Chondrocyte (in vitro differentiated cells): ENCODE measurements at regions not wholly inside any gene's neighbourhood (a gene's known extent, or its start where the extent isn't known, plus 50 kb on each side); places are given as distances from the start of the nearest gene placed in this dataset.

Experiments
- DNase-seq: peaks from one replicate; pipeline ENCODE4 v3.0.0; 2021; ENCODE audit warnings: mixed read lengths, low spot score
- H3K27ac Mint-ChIP-seq: one replicate; pipeline ENCODE4 v1.8.0; 2021; ENCODE audit warnings: mild to moderate bottlenecking, moderate library complexity, mixed read lengths; ENCODE audit not compliant: unreplicated experiment
- H3K27me3 Mint-ChIP-seq: 2 replicates; pipeline ENCODE4 v1.8.0; 2021; ENCODE audit warnings: low read depth, mixed read lengths
- H3K36me3 Mint-ChIP-seq: 2 replicates; pipeline ENCODE4 v1.8.0; 2021; ENCODE audit warnings: low read depth, mixed read lengths
- H3K4me1 Mint-ChIP-seq: 2 replicates; pipeline ENCODE4 v1.8.0; 2021; ENCODE audit warnings: low read depth, mild to moderate bottlenecking, mixed read lengths
- H3K4me3 Mint-ChIP-seq: one replicate; pipeline ENCODE4 v1.8.0; 2021; ENCODE audit warnings: mild to moderate bottlenecking, moderate library complexity, mixed read lengths; ENCODE audit not compliant: unreplicated experiment
- H3K9me3 Mint-ChIP-seq: 2 replicates; pipeline ENCODE4 v1.8.0; 2021; ENCODE audit warnings: low read depth, mixed read lengths
- CTCF ChIP-seq: fragments of 200-600 bp; sonication (generic); IDR thresholded peaks from 2 replicates; pipeline ENCODE4 v1.5.0; 2021; ENCODE audit warnings: antibody characterized with exemption, mild to moderate bottlenecking, moderate library complexity

- H3K36me3 Mint-ChIP-seq = no peaks in the 10 kb centered on the region
- DNase-seq = no peak
- peaks cover 10% of the 10 kb centered on the region for H3K27me3 Mint-ChIP-seq
- H3K9me3 Mint-ChIP-seq = no peaks in the 10 kb centered on the region
- H3K4me3 Mint-ChIP-seq = no peak overlapping the region
- no peaks in the 10 kb centered on the region for H3K4me1 Mint-ChIP-seq
- H3K27ac Mint-ChIP-seq = no peak overlapping the region
- no peak for TF ChIP-seq CTCF
Observed at GRCh38 chr1:199794105-199794863, 233.2 kb upstream of the NR5A2 start.

- no peak overlapping the region for H3K27ac Mint-ChIP-seq
- peaks cover 9% of the 10 kb centered on the region for H3K27me3 Mint-ChIP-seq
- H3K36me3 Mint-ChIP-seq = peaks cover 3% of the 10 kb centered on the region
Observed at GRCh38 chr1:199799116-199799515, 228.4 kb upstream of the NR5A2 start.

GRCh38 chr1:199804526-199804925 is 223.0 kb upstream of the NR5A2 start:
- DNase-seq = no peak
- H3K9me3 Mint-ChIP-seq = no peaks in the 10 kb centered on the region
- TF ChIP-seq CTCF = no peak
- H3K36me3 Mint-ChIP-seq = peaks cover 3% of the 10 kb centered on the region
- no peak overlapping the region for H3K27ac Mint-ChIP-seq
- H3K4me1 Mint-ChIP-seq = no peaks in the 10 kb centered on the region
- no peak overlapping the region for H3K4me3 Mint-ChIP-seq
- H3K27me3 Mint-ChIP-seq = peaks cover 15% of the 10 kb centered on the region

More at GRCh38 chr1:199799116-199799515, 228.4 kb upstream of the NR5A2 start:
- no peak for TF ChIP-seq CTCF
- Mint-ChIP-seq H3K4me1 (no peaks in the 10 kb centered on the region), H3K9me3 (no peaks in the 10 kb centered on the region), H3K4me3 (no peak overlapping the region)
- DNase-seq = no peak

- DNase-seq = no peak
- no peaks in the 10 kb centered on the region for H3K9me3 Mint-ChIP-seq
- no peak overlapping the region for H3K27ac Mint-ChIP-seq
- no peak overlapping the region for H3K4me3 Mint-ChIP-seq
- no peak for TF ChIP-seq CTCF
- H3K4me1 Mint-ChIP-seq = no peaks in the 10 kb centered on the region
- peaks cover 9% of the 10 kb centered on the region for H3K27me3 Mint-ChIP-seq
- no peaks in the 10 kb centered on the region for H3K36me3 Mint-ChIP-seq
Observed at GRCh38 chr1:199808110-199808870, 219.2 kb upstream of the NR5A2 start.

GRCh38 chr1:199809311-199809710 is 218.2 kb upstream of the NR5A2 start:
- Mint-ChIP-seq H3K4me1 (no peaks in the 10 kb centered on the region), H3K36me3 (no peaks in the 10 kb centered on the region), H3K27ac (no peak overlapping the region), H3K27me3 (peaks cover 9% of the 10 kb centered on the region), H3K4me3 (no peak overlapping the region), H3K9me3 (no peaks in the 10 kb centered on the region)
- TF ChIP-seq CTCF = no peak
- no peak for DNase-seq
